Panc1 (cell line): ENCODE measurements at regions not wholly inside any gene's neighbourhood (a gene's known extent, or its start where the extent isn't known, plus 50 kb on each side); places are given as distances from the start of the nearest gene placed in this dataset.
A peak's percentile ranks its signal among the peaks of the same experiment; 100 is the strongest.

Experiments used
- ATAC-seq: fragments of 200-7000 bp; cut with Tn5 transposase; 2 replicates; pipeline ENCODE4 v1.9.1; 2020; ENCODE audit warnings: mild to moderate bottlenecking, moderate library complexity
- BruUV-seq: library from RNA; stranded (reverse); fragments of 400-500 nt; replicated peaks from 2 replicates; lab custom pipeline; 2021; lab: Mats Ljungman, UMichigan
- CTCF ChIA-PET: fragments of 300-600 bp; sonication (Branson Sonifier 250); formaldehyde crosslinking; loops from one replicate; lab custom pipeline; 2022; ENCODE audit warnings: antibody characterized with exemption; lab: Charles Lee
- POLR2A ChIA-PET: fragments of 300-600 bp; sonication (Branson Sonifier 250); formaldehyde crosslinking; loops from one replicate; lab custom pipeline; 2022; ENCODE audit warnings: antibody characterized with exemption; lab: Charles Lee
- DNase-seq: peaks from one replicate; pipeline ENCODE4 v3.0.0-alpha.2; 2010; ENCODE audit warnings: low read depth, low spot score
- H3K27ac ChIP-seq: 2 replicates; pipeline ENCODE4 v1.5.1; 2011; ENCODE audit warnings: mild to moderate bottlenecking, low read length, inconsistent platforms
- H3K27me3 ChIP-seq: fragments of 200-500 bp; sonication (Bioruptor generic); 2 replicates; pipeline ENCODE4 v1.6.0; 2014; ENCODE audit warnings: low read length, inconsistent platforms; ENCODE audit not compliant: control insufficient read depth, insufficient read depth
- H3K36me3 ChIP-seq: fragments of 200-500 bp; sonication (Bioruptor generic); 2 replicates; pipeline ENCODE4 v1.5.1; 2014; ENCODE audit warnings: inconsistent platforms, mild to moderate bottlenecking, low read length, moderate library complexity; ENCODE audit not compliant: control insufficient read depth, insufficient read depth
- H3K4me1 ChIP-seq: 2 replicates; pipeline ENCODE4 v1.5.1; 2011; ENCODE audit warnings: inconsistent platforms, mild to moderate bottlenecking, low read length, moderate library complexity; ENCODE audit not compliant: control insufficient read depth, insufficient read depth
- H3K4me3 ChIP-seq, 2 experiments: 2 replicates each; pipeline ENCODE4 v1.5.1; 2011 to 2012; ENCODE audit warnings: low read depth in 2 of 2, low read length in 2 of 2, mild to moderate bottlenecking in 2 of 2, inconsistent platforms in 1 of 2, moderate library complexity in 1 of 2
- H3K9me3 ChIP-seq: fragments of 200-500 bp; sonication (Bioruptor generic); 2 replicates; pipeline ENCODE4 v1.5.1; 2014; ENCODE audit warnings: low read depth, mild to moderate bottlenecking, inconsistent platforms, low read length, moderate library complexity; ENCODE audit not compliant: control insufficient read depth, insufficient read depth
- CTCF ChIP-seq: fragments of 450-650 bp; IDR thresholded peaks from 2 replicates; pipeline ENCODE4 v1.5.1; 2017; ENCODE audit warnings: mild to moderate bottlenecking
- POLR2AphosphoS5 ChIP-seq: IDR thresholded peaks from 2 replicates; pipeline ENCODE4 v1.6.1; 2012; ENCODE audit warnings: mild to moderate bottlenecking, low read depth, low read length, moderate library complexity
- SIN3A ChIP-seq: IDR thresholded peaks from 2 replicates; pipeline ENCODE4 v1.6.1; 2012; ENCODE audit warnings: low read depth, mild to moderate bottlenecking, low read length, moderate library complexity, borderline replicate concordance; ENCODE audit not compliant: insufficient read depth
- TCF7L2 ChIP-seq: IDR thresholded peaks from 2 replicates; pipeline ENCODE4 v1.6.1; 2011; ENCODE audit warnings: mild to moderate bottlenecking, low read depth, low read length, inconsistent platforms
- in situ Hi-C: cut with HindIII; loops from 2 replicates; pipeline ENCODE4 v1.10.0; 2016; ENCODE audit warnings: low sequenced_read_pairs, low pct_unique_long_range_greater_than_20kb
- intact Hi-C: fragments of 100-400 bp; cut with micrococcal nuclease; formaldehyde crosslinking; loops from one replicate; pipeline ENCODE4 v1.10.0; 2022; ENCODE audit not compliant: unreplicated experiment
- TF ChIP-seq, protein P1 (sequence below), 2 experiments: IDR thresholded peaks; 2 replicates each; pipeline ENCODE4 v1.6.1; 2011 to 2012; ENCODE audit warnings: low read depth in 2 of 2, control low read depth in 1 of 2, low read length in 1 of 2, mild to moderate bottlenecking in 1 of 2, moderate library complexity in 1 of 2; ENCODE audit not compliant: insufficient read depth in 1 of 2

- TF ChIP-seq CTCF = peak; percentile 18; the same call in 1 of the 2 replicates
- TF ChIP-seq, protein P1, sequence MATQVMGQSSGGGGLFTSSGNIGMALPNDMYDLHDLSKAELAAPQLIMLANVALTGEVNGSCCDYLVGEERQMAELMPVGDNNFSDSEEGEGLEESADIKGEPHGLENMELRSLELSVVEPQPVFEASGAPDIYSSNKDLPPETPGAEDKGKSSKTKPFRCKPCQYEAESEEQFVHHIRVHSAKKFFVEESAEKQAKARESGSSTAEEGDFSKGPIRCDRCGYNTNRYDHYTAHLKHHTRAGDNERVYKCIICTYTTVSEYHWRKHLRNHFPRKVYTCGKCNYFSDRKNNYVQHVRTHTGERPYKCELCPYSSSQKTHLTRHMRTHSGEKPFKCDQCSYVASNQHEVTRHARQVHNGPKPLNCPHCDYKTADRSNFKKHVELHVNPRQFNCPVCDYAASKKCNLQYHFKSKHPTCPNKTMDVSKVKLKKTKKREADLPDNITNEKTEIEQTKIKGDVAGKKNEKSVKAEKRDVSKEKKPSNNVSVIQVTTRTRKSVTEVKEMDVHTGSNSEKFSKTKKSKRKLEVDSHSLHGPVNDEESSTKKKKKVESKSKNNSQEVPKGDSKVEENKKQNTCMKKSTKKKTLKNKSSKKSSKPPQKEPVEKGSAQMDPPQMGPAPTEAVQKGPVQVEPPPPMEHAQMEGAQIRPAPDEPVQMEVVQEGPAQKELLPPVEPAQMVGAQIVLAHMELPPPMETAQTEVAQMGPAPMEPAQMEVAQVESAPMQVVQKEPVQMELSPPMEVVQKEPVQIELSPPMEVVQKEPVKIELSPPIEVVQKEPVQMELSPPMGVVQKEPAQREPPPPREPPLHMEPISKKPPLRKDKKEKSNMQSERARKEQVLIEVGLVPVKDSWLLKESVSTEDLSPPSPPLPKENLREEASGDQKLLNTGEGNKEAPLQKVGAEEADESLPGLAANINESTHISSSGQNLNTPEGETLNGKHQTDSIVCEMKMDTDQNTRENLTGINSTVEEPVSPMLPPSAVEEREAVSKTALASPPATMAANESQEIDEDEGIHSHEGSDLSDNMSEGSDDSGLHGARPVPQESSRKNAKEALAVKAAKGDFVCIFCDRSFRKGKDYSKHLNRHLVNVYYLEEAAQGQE (IDR thresholded peaks at IDR 0.05; ENCODE audit: insufficient read depth in 1 of 2, low read depth in 2 of 2, low read length in 1 of 2) = no peak
- H3K4me1 ChIP-seq = no peaks in the 10 kb centered on the region
- DNase-seq (no peak), ATAC-seq (no peak)
- no peak overlapping the region for H3K27ac ChIP-seq
- in situ Hi-C loops (no loop called here), intact Hi-C loops (no loop called here)
- H3K27me3 ChIP-seq = no peaks in the 10 kb centered on the region
- no TSS peak for BruUV-seq
- ChIA-PET POLR2A (no interaction called here), CTCF (no interaction called here)
- no peaks in the 10 kb centered on the region for H3K36me3 ChIP-seq
- H3K4me3 ChIP-seq = no peak overlapping the region
- H3K9me3 ChIP-seq = no peaks in the 10 kb centered on the region
Measured at GRCh38 chr4:130747842-130748241, 1651.9 kb downstream of the C4orf33 start.

- TF ChIP-seq, protein P1 (IDR thresholded peaks at IDR 0.05; ENCODE audit: insufficient read depth in 1 of 2, low read depth in 2 of 2, low read length in 1 of 2) = no peak
- TF ChIP-seq TCF7L2 = no peak
- no peak for TF ChIP-seq POLR2AphosphoS5
- no peak for TF ChIP-seq CTCF
- no peak for TF ChIP-seq SIN3A
- Histone ChIP-seq H3K4me1 (no peaks in the 10 kb centered on the region), H3K27me3 (no peaks in the 10 kb centered on the region), H3K9me3 (no peaks in the 10 kb centered on the region), H3K4me3 (no peak overlapping the region), H3K36me3 (no peaks in the 10 kb centered on the region), H3K27ac (no peak overlapping the region)
- ChIA-PET POLR2A (no interaction called here), CTCF (no interaction called here)
- BruUV-seq = no TSS peak
- DNase-seq (no peak), ATAC-seq (no peak)
- in situ Hi-C loops = no loop called here
- intact Hi-C loops = no loop called here
Measured at GRCh38 chr4:130753926-130754325, 1658.0 kb downstream of the C4orf33 start.
